ENCODE measurements at regions not wholly inside any gene's neighbourhood (a gene's known extent, or its start where the extent isn't known, plus 50 kb on each side); places are given as distances from the start of the nearest gene placed in this dataset.

DNA sequence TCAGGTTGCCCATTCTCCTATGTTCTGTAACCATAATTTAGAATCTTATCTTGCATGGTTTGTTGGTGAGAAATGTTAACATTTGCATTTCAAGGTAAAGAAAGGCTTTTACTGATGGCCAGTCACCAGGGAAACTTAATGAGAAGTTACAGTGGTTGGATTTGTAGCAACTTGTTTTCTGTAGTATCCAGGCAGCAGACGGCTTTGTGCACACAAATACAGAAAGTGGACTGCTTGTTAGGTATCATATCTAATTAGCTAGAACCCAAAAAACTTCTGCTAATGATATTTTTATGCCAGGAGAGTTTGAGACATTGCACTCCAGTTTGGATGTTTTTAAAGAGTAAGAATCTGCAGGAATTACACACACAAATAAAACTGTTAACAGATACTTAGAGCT lies 578.0 kb downstream of the DOK5 start:
- Histone ChIP-seq H3K4me1 (no peaks in the 10 kb centered on the region), H3K27me3 (no peaks in the 10 kb centered on the region), H3K27ac (no peak overlapping the region), H3K9me3 (no peaks in the 10 kb centered on the region), H3K4me3 (no peak overlapping the region), H3K36me3 (no peaks in the 10 kb centered on the region)
- TF ChIP-seq POLR2AphosphoS5 (IDR thresholded peaks at IDR 0.05; ENCODE audit: insufficient read depth in 1 of 2, low read depth in 1 of 2) = no peak
- TF ChIP-seq, protein P1, sequence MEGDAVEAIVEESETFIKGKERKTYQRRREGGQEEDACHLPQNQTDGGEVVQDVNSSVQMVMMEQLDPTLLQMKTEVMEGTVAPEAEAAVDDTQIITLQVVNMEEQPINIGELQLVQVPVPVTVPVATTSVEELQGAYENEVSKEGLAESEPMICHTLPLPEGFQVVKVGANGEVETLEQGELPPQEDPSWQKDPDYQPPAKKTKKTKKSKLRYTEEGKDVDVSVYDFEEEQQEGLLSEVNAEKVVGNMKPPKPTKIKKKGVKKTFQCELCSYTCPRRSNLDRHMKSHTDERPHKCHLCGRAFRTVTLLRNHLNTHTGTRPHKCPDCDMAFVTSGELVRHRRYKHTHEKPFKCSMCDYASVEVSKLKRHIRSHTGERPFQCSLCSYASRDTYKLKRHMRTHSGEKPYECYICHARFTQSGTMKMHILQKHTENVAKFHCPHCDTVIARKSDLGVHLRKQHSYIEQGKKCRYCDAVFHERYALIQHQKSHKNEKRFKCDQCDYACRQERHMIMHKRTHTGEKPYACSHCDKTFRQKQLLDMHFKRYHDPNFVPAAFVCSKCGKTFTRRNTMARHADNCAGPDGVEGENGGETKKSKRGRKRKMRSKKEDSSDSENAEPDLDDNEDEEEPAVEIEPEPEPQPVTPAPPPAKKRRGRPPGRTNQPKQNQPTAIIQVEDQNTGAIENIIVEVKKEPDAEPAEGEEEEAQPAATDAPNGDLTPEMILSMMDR (IDR thresholded peaks at IDR 0.05) = no peak
- TF ChIP-seq POLR2A (IDR thresholded peaks at IDR 0.05) = no peak
- no peak for DNase-seq (ENCODE audit: extremely low spot score in 2 of 2)
- intact Hi-C loops (cut with DNase I) = no loop called here

DNA sequence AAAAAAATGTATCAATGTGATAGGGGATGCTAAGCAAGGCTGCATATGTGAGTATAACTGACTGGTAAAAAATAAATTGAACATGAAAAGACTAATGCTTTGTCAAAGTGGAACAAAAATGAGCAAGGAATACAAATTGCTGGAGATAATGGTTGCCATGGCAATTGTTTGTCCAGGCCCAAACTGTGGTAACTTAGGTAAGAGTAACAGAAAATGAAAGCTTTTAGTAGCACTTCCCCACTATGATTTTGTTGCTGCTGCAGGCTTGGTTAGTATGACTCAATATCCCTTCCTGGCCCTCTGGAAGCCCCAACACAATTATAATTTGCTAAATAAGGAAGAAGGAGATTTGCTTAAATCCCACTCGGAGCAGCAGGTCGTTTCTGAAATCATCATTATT lies 577.1 kb downstream of the DOK5 start:
- H3K4me1 ChIP-seq = no peaks in the 10 kb centered on the region
- TF ChIP-seq POLR2A (IDR thresholded peaks at IDR 0.05) = no peak
- TF ChIP-seq, protein P1 (IDR thresholded peaks at IDR 0.05) = no peak
- H3K27ac ChIP-seq = no peak overlapping the region
- no peaks in the 10 kb centered on the region for H3K9me3 ChIP-seq
- H3K36me3 ChIP-seq = no peaks in the 10 kb centered on the region
- DNase-seq (ENCODE audit: extremely low spot score in 2 of 2) = no peak
- H3K27me3 ChIP-seq = no peaks in the 10 kb centered on the region
- intact Hi-C loops (cut with DNase I) = no loop called here
- no peak overlapping the region for H3K4me3 ChIP-seq

DNA sequence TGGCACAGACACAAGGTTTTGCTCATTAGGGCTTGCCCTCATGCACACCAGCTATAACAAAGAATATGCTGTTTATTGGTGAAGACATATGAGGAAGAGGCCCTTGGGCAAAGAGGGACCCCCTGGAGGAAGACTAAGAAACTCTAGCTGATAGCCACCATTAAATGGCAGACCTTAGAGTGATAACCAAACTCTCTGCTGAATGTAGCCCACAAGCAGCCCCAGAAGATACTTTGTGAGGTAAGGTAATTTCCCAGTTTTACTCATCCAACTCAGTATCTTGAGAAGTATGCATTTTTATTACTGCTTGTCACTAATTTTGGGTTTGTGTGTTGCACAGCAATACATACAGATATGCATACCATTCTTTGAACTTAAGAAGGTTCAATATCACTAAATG lies 563.3 kb downstream of the DOK5 start:
- no peaks in the 10 kb centered on the region for H3K27me3 ChIP-seq
- no peaks in the 10 kb centered on the region for H3K9me3 ChIP-seq
- H3K4me1 ChIP-seq = no peaks in the 10 kb centered on the region
- H3K4me3 ChIP-seq = no peak overlapping the region
- intact Hi-C loops (cut with DNase I) = no loop called here
- no peaks in the 10 kb centered on the region for H3K36me3 ChIP-seq
- DNase-seq (ENCODE audit: extremely low spot score in 2 of 2) = no peak
- no peak overlapping the region for H3K27ac ChIP-seq
- TF ChIP-seq POLR2AphosphoS5 (IDR thresholded peaks at IDR 0.05; ENCODE audit: insufficient read depth in 1 of 2, low read depth in 1 of 2) (no peak), POLR2A (IDR thresholded peaks at IDR 0.05) (no peak)

DNA sequence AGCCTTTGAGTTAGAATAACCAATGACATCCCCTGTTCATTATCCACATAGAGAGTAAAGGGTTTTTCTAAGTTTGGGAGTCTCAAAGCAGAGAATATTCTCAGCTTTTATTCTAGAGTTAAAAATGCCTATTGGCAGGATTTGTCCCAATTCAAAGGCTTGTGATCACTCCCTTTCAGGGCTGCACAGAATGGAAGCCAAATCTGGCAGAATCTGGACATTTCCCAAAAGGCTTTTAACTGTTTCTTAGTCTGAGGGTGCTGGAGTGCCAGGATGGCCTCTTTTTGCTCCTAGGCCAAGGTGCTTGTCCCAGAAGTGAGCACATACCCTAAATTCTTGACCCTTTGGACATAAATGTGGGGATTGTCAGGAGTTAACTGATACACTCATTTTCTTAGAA lies 556.6 kb downstream of the DOK5 start:
- intact Hi-C loops (cut with DNase I) = no loop called here
- Histone ChIP-seq H3K4me1 (no peaks in the 10 kb centered on the region), H3K27me3 (no peaks in the 10 kb centered on the region), H3K36me3 (no peaks in the 10 kb centered on the region), H3K9me3 (no peaks in the 10 kb centered on the region), H3K27ac (no peak overlapping the region), H3K4me3 (no peak overlapping the region)
- TF ChIP-seq POLR2A (IDR thresholded peaks at IDR 0.05) = no peak
- TF ChIP-seq POLR2AphosphoS5 (IDR thresholded peaks at IDR 0.05; ENCODE audit: insufficient read depth in 1 of 2, low read depth in 1 of 2) = no peak
- TF ChIP-seq, protein P1 (IDR thresholded peaks at IDR 0.05) = no peak
- no peak for DNase-seq (ENCODE audit: extremely low spot score in 2 of 2)

DNA sequence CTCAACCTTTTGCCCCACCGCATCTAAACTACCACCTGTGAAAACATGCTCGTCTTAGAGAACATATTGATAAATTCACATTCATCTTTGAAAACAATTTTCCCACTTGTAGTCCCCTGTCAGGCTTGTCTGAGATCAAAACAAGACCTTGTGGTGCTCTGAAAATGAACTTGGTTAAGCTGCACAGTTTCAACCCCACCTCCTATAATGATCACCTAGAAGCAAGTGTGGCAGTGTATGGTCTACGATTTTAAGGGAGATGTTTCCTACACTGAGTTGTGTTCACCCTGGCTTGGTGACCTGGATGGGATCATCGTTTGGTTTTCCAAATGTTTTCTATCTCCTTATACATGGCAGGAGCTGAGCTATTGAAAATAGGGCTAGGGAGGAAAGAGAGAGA lies 539.4 kb downstream of the DOK5 start:
- Histone ChIP-seq H3K36me3 (no peaks in the 10 kb centered on the region), H3K4me1 (no peaks in the 10 kb centered on the region), H3K4me3 (no peak overlapping the region), H3K9me3 (no peaks in the 10 kb centered on the region), H3K27ac (no peak overlapping the region), H3K27me3 (no peaks in the 10 kb centered on the region)
- intact Hi-C loops (cut with DNase I) = no loop called here
- no peak for TF ChIP-seq POLR2A (IDR thresholded peaks at IDR 0.05)
- DNase-seq (ENCODE audit: extremely low spot score in 2 of 2) = no peak

DNA sequence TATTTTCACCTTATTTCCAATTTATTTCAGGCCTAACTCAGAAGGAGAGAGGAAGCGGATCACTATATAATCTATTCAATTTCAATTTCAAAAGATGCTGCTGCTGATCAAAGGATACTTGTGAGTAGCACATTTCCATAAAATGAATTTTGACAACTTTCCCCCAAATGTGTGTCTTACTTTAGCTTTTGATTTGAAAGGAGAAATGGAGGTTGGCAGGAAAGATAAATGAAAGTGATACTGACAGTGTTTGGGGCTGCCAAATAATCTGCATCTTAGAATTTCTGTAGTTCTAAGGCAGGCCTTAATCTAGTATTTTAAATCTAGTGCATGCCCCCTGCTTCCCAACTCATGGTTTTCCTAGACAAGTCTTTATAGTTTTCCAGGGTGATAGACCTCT lies 535.4 kb downstream of the DOK5 start:
- Histone ChIP-seq H3K4me1 (no peaks in the 10 kb centered on the region), H3K4me3 (no peak overlapping the region), H3K36me3 (no peaks in the 10 kb centered on the region), H3K27me3 (no peaks in the 10 kb centered on the region), H3K27ac (no peak overlapping the region), H3K9me3 (no peaks in the 10 kb centered on the region)
- DNase-seq (ENCODE audit: extremely low spot score in 2 of 2) = no peak
- TF ChIP-seq, protein P1 (IDR thresholded peaks at IDR 0.05) = no peak
- TF ChIP-seq POLR2AphosphoS5 (IDR thresholded peaks at IDR 0.05; ENCODE audit: insufficient read depth in 1 of 2, low read depth in 1 of 2) (no peak), POLR2A (IDR thresholded peaks at IDR 0.05) (no peak)
- intact Hi-C loops (cut with DNase I) = no loop called here

Measured in vagina (tissue), 2 donors.